ENCODE measurements at regions not wholly inside any gene's neighbourhood (a gene's known extent, or its start where the extent isn't known, plus 50 kb on each side); places are given as distances from the start of the nearest gene placed in this dataset.

DNA sequence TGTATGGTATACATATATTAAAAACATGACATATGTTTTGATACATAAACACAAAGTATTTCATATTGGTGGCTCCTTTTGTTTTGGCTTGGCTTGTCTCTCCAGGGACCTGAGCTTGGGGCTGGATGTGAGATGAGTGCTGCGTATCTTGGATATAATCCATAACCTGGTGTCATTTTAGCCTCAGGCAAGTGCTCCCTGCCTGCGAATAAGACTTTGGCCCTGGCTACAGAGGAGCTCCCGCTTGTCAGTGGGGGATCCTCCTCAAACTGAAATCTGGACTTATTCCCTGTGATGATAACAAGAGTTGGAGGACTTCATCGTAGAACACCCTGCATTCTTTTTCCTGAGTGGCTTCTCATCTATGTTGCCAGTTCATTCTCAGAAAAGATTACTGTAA is 341.7 kb upstream of the CLINT1 start (continued):
- TF ChIP-seq, protein P1, sequence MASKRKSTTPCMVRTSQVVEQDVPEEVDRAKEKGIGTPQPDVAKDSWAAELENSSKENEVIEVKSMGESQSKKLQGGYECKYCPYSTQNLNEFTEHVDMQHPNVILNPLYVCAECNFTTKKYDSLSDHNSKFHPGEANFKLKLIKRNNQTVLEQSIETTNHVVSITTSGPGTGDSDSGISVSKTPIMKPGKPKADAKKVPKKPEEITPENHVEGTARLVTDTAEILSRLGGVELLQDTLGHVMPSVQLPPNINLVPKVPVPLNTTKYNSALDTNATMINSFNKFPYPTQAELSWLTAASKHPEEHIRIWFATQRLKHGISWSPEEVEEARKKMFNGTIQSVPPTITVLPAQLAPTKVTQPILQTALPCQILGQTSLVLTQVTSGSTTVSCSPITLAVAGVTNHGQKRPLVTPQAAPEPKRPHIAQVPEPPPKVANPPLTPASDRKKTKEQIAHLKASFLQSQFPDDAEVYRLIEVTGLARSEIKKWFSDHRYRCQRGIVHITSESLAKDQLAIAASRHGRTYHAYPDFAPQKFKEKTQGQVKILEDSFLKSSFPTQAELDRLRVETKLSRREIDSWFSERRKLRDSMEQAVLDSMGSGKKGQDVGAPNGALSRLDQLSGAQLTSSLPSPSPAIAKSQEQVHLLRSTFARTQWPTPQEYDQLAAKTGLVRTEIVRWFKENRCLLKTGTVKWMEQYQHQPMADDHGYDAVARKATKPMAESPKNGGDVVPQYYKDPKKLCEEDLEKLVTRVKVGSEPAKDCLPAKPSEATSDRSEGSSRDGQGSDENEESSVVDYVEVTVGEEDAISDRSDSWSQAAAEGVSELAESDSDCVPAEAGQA (IDR thresholded peaks at IDR 0.05; ENCODE audit: low read depth), result no peak
- TF ChIP-seq, protein P1 (CRISPR knock-in tag; IDR thresholded peaks at IDR 0.05; ENCODE audit: borderline replicate concordance), result no peak
- TF ChIP-seq SALL1 (CRISPR knock-in tag; IDR thresholded peaks at IDR 0.05) (no peak), ZNF451 (CRISPR knock-in tag; IDR thresholded peaks at IDR 0.05) (no peak), HNRNPL (IDR thresholded peaks at IDR 0.05; ENCODE audit: low read depth, low read length) (no peak)

DNA sequence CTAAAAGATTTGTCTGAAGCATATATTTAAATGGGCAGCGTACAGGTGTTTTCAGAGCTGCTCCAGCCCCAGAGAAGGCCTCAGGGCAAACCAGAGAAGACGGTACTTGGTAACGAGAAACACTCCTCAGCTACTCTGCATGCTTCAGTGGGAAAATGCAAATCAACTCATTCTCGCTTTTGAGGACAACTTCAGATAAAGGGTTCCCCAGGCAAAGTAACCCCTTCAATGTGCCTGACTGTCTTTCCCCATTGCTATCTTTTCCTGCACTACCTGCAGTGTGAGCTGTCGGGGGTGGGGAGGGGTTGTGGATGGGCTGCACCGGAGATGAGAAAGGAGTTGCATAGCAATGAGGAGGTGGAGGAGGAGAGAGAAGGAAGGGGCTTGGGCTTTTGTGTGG is 339.7 kb upstream of the CLINT1 start:
- Histone ChIP-seq H3K4me3 (replicated peaks in 1 of 3; ENCODE audit: insufficient read depth in 1 of 3, low read depth in 2 of 3, low read length in 3 of 3) (no peak overlapping the region), H3K27me3 (ENCODE audit: control insufficient read depth in 1 of 2, insufficient read depth in 2 of 2, low read length in 2 of 2) (peaks cover 0 to 2% of the 10 kb centered on the region in 2 experiments; a peak in 2 of 5 replicates), H3K4me2 (ENCODE audit: low read depth, low read length) (no peak overlapping the region), H4K20me1 (ENCODE audit: insufficient read depth, low read length) (no peaks in the 10 kb centered on the region), H3K9ac (ENCODE audit: insufficient read depth, low read depth, low read length) (no peak overlapping the region), H2AFZ (ENCODE audit: low read length) (no peak overlapping the region), H3K4me1 (ENCODE audit: insufficient read depth, low read length) (no peaks in the 10 kb centered on the region), H3K36me3 (replicated peaks in 1 of 2; ENCODE audit: control insufficient read depth in 1 of 2, insufficient read depth in 2 of 2, low read length in 2 of 2) (no peaks in the 10 kb centered on the region), H3K9me3 (ENCODE audit: low read length) (no peaks in the 10 kb centered on the region), H3K27ac (ENCODE audit: extremely low read length, insufficient read depth, low read length) (no peak overlapping the region), H3K79me2 (ENCODE audit: insufficient read depth, low read length) (no peaks in the 10 kb centered on the region)
- in situ Hi-C loops (cut with HindIII; ENCODE audit: extremely low pct_ligation_motif_present, low pct_unique_long_range_greater_than_20kb), result no loop called here
- DNase-seq (ENCODE audit: low spot score), result no peak
- FAIRE-seq, result no peak
- POLR2A ChIA-PET, result no interaction called here
- no TSS peak for BruUV-seq (replicated peaks)
- 7% methylated on average over 6 of the region's 6 CpGs for WGBS (ENCODE audit: low lambda C conversion rate)
- intact Hi-C loops (cut with micrococcal nuclease; ENCODE audit: unreplicated experiment), result no loop called here
- CTCF ChIA-PET (ENCODE audit: low intra/inter-chr PET ratio, low total read pairs), result no interaction called here
- ATAC-seq, result no peak
- TF ChIP-seq SAFB2 (CRISPR knock-in tag; IDR thresholded peaks at IDR 0.05; ENCODE audit: borderline replicate concordance, low read depth) (no peak), ZNF530 (CRISPR knock-in tag; IDR thresholded peaks at IDR 0.05; ENCODE audit: low read depth) (no peak), MXD3 (CRISPR knock-in tag; IDR thresholded peaks at IDR 0.05) (no peak), ZNF691 (CRISPR knock-in tag; IDR thresholded peaks at IDR 0.05; ENCODE audit: borderline replicate concordance, low read depth) (no peak), CC2D1A (CRISPR knock-in tag; IDR thresholded peaks at IDR 0.05) (no peak)
- TF ChIP-seq, protein P2, sequence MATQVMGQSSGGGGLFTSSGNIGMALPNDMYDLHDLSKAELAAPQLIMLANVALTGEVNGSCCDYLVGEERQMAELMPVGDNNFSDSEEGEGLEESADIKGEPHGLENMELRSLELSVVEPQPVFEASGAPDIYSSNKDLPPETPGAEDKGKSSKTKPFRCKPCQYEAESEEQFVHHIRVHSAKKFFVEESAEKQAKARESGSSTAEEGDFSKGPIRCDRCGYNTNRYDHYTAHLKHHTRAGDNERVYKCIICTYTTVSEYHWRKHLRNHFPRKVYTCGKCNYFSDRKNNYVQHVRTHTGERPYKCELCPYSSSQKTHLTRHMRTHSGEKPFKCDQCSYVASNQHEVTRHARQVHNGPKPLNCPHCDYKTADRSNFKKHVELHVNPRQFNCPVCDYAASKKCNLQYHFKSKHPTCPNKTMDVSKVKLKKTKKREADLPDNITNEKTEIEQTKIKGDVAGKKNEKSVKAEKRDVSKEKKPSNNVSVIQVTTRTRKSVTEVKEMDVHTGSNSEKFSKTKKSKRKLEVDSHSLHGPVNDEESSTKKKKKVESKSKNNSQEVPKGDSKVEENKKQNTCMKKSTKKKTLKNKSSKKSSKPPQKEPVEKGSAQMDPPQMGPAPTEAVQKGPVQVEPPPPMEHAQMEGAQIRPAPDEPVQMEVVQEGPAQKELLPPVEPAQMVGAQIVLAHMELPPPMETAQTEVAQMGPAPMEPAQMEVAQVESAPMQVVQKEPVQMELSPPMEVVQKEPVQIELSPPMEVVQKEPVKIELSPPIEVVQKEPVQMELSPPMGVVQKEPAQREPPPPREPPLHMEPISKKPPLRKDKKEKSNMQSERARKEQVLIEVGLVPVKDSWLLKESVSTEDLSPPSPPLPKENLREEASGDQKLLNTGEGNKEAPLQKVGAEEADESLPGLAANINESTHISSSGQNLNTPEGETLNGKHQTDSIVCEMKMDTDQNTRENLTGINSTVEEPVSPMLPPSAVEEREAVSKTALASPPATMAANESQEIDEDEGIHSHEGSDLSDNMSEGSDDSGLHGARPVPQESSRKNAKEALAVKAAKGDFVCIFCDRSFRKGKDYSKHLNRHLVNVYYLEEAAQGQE (IDR thresholded peaks at IDR 0.05; ENCODE audit: borderline replicate concordance in 1 of 2, low read depth in 1 of 2, low read length in 2 of 2), result no peak
